ENCODE measurements at regions not wholly inside any gene's neighbourhood (a gene's known extent, or its start where the extent isn't known, plus 50 kb on each side); places are given as distances from the start of the nearest gene placed in this dataset.
A peak's percentile ranks its signal among the peaks of the same experiment; 100 is the strongest.

- peak; percentile 63 for TF ChIP-seq CTCF (conservative IDR thresholded peaks at IDR 0.05; ENCODE audit: low read depth, low read length)
- no peak for TF ChIP-seq EZH2 (IDR thresholded peaks at IDR 0.05; ENCODE audit: low read length, unreplicated experiment)
- TF ChIP-seq EZH2phosphoT487 (IDR thresholded peaks at IDR 0.05; ENCODE audit: borderline replicate concordance, low read length) = no peak
Measured at GRCh38 chr4:45442466-45442865, 681.4 kb downstream of the GABRG1 start.
